Ishikawa (cell line): ENCODE measurements at regions not wholly inside any gene's neighbourhood (a gene's known extent, or its start where the extent isn't known, plus 50 kb on each side); places are given as distances from the start of the nearest gene placed in this dataset.

ENCODE experiments used
- CEBPB ChIP-seq: IDR thresholded peaks from 2 replicates; pipeline ENCODE4 v1.6.1; 2012
- CREB1 ChIP-seq: IDR thresholded peaks from 2 replicates; pipeline ENCODE4 v1.6.1; 2012; ENCODE audit warnings: low read depth
- EGR1 ChIP-seq: IDR thresholded peaks from 2 replicates; pipeline ENCODE4 v1.6.1; 2012
- EP300 ChIP-seq: IDR thresholded peaks from 2 replicates; pipeline ENCODE4 v1.6.1; 2012; ENCODE audit warnings: borderline replicate concordance
- FOXM1 ChIP-seq: IDR thresholded peaks from 2 replicates; pipeline ENCODE4 v1.6.1; 2012; ENCODE audit warnings: low read depth, borderline replicate concordance
- NFIC ChIP-seq: IDR thresholded peaks from 2 replicates; pipeline ENCODE4 v1.6.1; 2012
- RAD21 ChIP-seq: IDR thresholded peaks from 2 replicates; pipeline ENCODE4 v1.6.1; 2012; ENCODE audit warnings: low read depth
- TAF1 ChIP-seq: IDR thresholded peaks from 2 replicates; pipeline ENCODE4 v1.6.1; 2012; ENCODE audit warnings: low read depth, mild to moderate bottlenecking
- TCF12 ChIP-seq: IDR thresholded peaks from 2 replicates; pipeline ENCODE4 v1.6.1; 2012; ENCODE audit warnings: low read depth
- TEAD4 ChIP-seq: IDR thresholded peaks from 2 replicates; pipeline ENCODE4 v1.6.1; 2012
- YY1 ChIP-seq: IDR thresholded peaks from 2 replicates; pipeline ENCODE4 v1.6.1; 2012; ENCODE audit warnings: low read depth
- ZBTB7A ChIP-seq: IDR thresholded peaks from 2 replicates; pipeline ENCODE4 v1.6.1; 2012; ENCODE audit warnings: low read depth
- TF ChIP-seq, protein P1 (sequence below): IDR thresholded peaks from 2 replicates; pipeline ENCODE4 v1.6.1; 2012
- TF ChIP-seq, protein P2 (sequence below): IDR thresholded peaks from 2 replicates; pipeline ENCODE4 v1.6.1; 2012; ENCODE audit warnings: low read depth, mild to moderate bottlenecking
- TF ChIP-seq, protein P3 (sequence below): IDR thresholded peaks from 2 replicates; pipeline ENCODE4 v1.6.1; 2012

DNA sequence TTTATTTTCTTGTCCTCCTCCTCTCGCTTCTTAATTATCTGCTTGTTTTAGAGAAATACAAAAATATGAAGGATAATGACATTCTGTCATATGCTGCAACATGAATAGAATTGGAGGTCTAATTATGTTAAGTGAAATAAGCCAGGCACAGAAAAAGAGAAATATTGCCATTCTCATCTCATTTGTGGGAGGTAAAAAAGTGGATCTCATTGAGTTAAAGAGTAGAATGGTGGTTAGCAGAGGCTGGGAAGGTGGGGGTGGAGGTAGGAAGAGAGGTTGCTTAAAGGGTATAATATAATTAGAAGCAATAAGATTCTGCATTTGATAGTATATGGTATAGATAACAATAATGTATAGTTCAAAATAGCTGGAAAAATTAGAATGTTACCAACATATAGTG lies 231.3 kb downstream of the JRKL start:
- no peak for TF ChIP-seq EP300
- no peak for TF ChIP-seq TCF12
- no peak for TF ChIP-seq EGR1
- no peak for TF ChIP-seq TEAD4
- TF ChIP-seq, protein P1, sequence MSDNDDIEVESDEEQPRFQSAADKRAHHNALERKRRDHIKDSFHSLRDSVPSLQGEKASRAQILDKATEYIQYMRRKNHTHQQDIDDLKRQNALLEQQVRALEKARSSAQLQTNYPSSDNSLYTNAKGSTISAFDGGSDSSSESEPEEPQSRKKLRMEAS = no peak
- no peak for TF ChIP-seq YY1
- no peak for TF ChIP-seq FOXM1
- no peak for TF ChIP-seq NFIC
- no peak for TF ChIP-seq ZBTB7A
- no peak for TF ChIP-seq RAD21
- no peak for TF ChIP-seq CEBPB
- TF ChIP-seq, protein P2, sequence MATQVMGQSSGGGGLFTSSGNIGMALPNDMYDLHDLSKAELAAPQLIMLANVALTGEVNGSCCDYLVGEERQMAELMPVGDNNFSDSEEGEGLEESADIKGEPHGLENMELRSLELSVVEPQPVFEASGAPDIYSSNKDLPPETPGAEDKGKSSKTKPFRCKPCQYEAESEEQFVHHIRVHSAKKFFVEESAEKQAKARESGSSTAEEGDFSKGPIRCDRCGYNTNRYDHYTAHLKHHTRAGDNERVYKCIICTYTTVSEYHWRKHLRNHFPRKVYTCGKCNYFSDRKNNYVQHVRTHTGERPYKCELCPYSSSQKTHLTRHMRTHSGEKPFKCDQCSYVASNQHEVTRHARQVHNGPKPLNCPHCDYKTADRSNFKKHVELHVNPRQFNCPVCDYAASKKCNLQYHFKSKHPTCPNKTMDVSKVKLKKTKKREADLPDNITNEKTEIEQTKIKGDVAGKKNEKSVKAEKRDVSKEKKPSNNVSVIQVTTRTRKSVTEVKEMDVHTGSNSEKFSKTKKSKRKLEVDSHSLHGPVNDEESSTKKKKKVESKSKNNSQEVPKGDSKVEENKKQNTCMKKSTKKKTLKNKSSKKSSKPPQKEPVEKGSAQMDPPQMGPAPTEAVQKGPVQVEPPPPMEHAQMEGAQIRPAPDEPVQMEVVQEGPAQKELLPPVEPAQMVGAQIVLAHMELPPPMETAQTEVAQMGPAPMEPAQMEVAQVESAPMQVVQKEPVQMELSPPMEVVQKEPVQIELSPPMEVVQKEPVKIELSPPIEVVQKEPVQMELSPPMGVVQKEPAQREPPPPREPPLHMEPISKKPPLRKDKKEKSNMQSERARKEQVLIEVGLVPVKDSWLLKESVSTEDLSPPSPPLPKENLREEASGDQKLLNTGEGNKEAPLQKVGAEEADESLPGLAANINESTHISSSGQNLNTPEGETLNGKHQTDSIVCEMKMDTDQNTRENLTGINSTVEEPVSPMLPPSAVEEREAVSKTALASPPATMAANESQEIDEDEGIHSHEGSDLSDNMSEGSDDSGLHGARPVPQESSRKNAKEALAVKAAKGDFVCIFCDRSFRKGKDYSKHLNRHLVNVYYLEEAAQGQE = no peak

DNA sequence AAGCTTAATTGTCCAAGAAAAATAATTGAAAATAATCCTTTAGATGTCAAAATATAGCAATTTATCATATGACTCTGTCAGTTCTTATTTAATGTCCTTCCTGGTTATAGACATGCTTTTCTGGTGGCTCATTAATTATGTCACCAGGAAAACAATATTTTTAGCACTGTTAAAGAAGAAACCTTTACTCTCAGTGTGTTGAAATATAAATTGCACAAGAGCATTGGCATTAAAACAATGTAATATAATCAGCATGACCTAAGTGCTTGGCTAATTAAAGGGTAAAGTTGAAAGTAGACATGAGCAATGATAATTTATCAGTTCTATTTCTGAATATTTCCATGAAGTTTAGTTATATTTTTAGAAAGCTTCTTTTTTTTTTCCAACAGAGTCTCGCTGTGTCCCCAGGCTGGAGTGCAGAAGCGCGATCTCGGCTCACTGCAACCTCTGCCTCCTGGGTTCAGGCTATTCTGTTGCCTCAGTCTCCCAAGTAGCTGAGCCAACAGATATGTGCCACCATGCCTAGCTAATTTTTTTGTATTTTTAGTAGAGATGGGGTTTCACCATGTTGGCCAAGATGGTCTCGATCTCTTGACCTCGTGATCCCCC lies 232.3 kb downstream of the JRKL start:
- TF ChIP-seq EP300 = no peak
- peak; percentile 67 for TF ChIP-seq CEBPB

DNA sequence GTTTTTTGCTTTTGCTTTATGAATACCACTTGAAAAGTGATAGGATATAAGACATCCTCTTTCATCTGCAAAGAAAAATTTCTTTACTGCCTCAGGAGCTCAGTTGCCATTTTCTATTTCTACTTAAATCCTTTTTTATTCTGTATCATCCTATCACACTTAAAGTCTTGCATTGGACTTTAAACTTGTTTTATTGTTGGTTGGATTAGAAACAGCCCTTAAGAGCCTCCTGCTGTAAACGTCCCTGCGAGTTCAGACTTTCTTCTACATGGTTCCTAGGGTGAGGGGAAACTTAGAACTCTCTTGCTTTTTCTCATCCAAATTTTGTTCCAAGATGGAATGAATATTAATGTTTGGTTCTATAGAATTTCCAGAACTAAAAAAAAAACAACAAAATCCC lies 234.3 kb downstream of the JRKL start:
- no peak for TF ChIP-seq CREB1
- TF ChIP-seq EGR1 = no peak
- no peak for TF ChIP-seq TAF1
- TF ChIP-seq NFIC = no peak
- TF ChIP-seq YY1 = no peak
- TF ChIP-seq TEAD4 = no peak
- no peak for TF ChIP-seq FOXM1
- TF ChIP-seq TCF12 = no peak
- TF ChIP-seq CEBPB = no peak
- no peak for TF ChIP-seq RAD21
- no peak for TF ChIP-seq EP300
- TF ChIP-seq, protein P1 = no peak

DNA sequence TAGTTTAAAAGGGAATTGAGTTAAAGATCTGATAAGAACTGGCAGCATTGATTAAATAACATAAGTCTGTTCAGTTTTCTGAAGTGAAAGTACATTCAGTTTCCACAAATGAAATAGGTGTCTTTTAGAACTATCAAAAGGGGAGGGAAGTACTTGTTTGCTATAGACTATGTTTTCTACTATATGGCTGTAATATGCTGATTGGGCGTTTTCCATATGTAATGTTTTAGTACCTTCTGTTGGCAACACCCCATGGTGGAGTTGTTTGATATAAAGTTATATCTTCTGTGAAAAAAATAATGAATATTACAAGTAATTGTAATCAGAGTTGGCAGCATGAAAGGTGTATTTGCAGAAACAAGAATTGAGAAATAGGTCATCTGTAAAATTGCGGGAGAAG lies 237.6 kb downstream of the JRKL start:
- TF ChIP-seq, protein P2 = no peak
- no peak for TF ChIP-seq TEAD4
- no peak for TF ChIP-seq EGR1
- TF ChIP-seq CREB1 = no peak
- no peak for TF ChIP-seq EP300
- TF ChIP-seq CEBPB = no peak
- TF ChIP-seq, protein P3, sequence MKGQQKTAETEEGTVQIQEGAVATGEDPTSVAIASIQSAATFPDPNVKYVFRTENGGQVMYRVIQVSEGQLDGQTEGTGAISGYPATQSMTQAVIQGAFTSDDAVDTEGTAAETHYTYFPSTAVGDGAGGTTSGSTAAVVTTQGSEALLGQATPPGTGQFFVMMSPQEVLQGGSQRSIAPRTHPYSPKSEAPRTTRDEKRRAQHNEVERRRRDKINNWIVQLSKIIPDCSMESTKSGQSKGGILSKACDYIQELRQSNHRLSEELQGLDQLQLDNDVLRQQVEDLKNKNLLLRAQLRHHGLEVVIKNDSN = no peak
- no peak for TF ChIP-seq FOXM1
- TF ChIP-seq RAD21 = no peak
- TF ChIP-seq YY1 = no peak

DNA sequence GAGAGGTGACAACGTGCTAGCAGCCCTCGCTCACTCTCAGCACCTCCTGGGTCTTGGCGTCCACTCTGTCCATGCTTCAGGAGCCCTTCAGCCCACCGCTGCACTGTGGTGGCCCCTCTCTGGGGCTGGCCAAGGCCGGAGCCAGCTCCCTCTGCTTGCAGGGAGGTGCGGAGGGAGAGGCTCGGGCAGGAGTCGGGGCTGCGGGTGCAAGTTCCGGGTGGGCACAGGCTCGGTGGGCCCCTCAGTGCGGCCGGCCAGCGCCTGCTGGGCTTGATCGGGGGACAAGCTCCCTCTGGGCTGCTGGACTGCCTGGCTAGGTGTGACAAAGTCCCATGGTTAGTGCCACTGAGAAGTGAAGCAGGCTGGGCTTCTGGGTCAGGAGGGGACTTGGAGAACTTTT lies 245.8 kb downstream of the JRKL start:
- TF ChIP-seq TEAD4 = no peak
- no peak for TF ChIP-seq EGR1
- no peak for TF ChIP-seq ZBTB7A
- no peak for TF ChIP-seq FOXM1
- TF ChIP-seq, protein P1 = no peak
- TF ChIP-seq RAD21 = no peak

DNA sequence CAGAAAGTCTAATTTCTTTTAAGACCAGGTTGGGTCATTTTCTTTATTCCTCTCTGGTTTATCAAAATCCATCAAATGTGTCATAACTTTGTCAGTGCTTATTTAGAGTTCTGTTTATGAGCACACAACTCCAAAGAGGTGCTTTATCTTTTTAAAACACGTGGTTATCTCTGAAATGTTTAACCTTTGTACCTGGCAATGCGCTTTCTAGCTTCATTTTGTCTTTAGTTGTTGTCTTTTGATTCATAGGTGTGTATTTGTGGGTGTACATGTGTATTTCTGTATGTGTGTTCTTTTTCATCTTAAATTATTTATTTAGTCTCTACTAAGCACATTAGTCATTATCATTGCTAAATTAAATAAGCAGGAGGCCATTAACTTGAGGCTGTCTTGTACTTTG lies 251.4 kb downstream of the JRKL start:
- TF ChIP-seq RAD21 = no peak
- no peak for TF ChIP-seq CREB1
- TF ChIP-seq FOXM1 = no peak
- TF ChIP-seq YY1 = no peak
- TF ChIP-seq TCF12 = no peak
- TF ChIP-seq, protein P3 = no peak
- TF ChIP-seq ZBTB7A = no peak
- TF ChIP-seq EP300 = no peak
- TF ChIP-seq, protein P1 = no peak
- TF ChIP-seq EGR1 = no peak
- TF ChIP-seq CEBPB = no peak
- TF ChIP-seq TEAD4 = no peak
- no peak for TF ChIP-seq TAF1
- TF ChIP-seq NFIC = no peak
- TF ChIP-seq, protein P2 = no peak
